ENCODE measurements at regions not wholly inside any gene's neighbourhood (a gene's known extent, or its start where the extent isn't known, plus 50 kb on each side); places are given as distances from the start of the nearest gene placed in this dataset.

DNA sequence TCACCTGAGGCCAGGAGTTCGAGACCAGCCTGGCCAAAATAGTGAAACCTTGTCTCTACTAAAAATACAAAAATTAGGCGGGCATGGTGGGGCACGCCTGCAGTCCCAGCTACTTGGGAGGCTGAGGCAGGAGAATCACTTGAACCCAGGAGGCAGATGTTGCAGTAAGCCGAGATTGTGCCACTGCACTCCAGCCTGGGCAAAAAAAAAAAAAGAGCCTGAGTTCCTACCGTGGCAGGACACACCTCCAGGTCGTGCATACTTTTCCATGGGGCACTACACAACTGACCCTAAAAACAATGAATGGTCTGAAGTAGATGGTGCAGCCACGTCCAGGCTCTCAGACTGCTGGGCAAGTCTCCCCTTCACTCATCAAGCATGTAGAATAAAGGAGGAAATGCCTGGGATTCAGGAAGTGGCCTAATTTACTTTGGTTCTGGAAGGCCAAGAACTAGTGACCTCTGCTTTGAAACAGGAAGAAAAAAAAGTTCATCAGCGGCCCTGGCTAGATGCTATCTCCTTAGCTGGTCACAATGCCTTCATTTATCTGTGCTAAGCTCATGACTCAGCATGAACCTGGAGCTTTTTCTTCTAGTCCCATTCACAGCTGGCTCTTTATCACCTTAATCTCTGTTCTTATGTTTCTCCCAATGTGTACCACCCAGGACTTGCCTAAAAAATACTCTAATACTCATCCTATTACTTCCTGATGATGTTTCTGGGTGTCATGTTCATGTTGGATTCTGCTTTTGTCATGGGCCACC lies 55.8 kb upstream of the OR6J1 start:
- no peak overlapping the region for H3K27ac ChIP-seq
- WGBS = 68% methylated on average over 8 of the region's 8 CpGs
- peaks cover 3% of the 10 kb centered on the region for H3K27me3 ChIP-seq
- no peak overlapping the region for H3K4me3 ChIP-seq
- TF ChIP-seq, protein P1, sequence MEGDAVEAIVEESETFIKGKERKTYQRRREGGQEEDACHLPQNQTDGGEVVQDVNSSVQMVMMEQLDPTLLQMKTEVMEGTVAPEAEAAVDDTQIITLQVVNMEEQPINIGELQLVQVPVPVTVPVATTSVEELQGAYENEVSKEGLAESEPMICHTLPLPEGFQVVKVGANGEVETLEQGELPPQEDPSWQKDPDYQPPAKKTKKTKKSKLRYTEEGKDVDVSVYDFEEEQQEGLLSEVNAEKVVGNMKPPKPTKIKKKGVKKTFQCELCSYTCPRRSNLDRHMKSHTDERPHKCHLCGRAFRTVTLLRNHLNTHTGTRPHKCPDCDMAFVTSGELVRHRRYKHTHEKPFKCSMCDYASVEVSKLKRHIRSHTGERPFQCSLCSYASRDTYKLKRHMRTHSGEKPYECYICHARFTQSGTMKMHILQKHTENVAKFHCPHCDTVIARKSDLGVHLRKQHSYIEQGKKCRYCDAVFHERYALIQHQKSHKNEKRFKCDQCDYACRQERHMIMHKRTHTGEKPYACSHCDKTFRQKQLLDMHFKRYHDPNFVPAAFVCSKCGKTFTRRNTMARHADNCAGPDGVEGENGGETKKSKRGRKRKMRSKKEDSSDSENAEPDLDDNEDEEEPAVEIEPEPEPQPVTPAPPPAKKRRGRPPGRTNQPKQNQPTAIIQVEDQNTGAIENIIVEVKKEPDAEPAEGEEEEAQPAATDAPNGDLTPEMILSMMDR (IDR thresholded peaks at IDR 0.05) = no peak
- TF ChIP-seq POLR2AphosphoS5 (IDR thresholded peaks at IDR 0.05) (no peak), EP300 (IDR thresholded peaks at IDR 0.05) (no peak), POLR2A (IDR thresholded peaks at IDR 0.05) (no peak)
- no peaks in the 10 kb centered on the region for H3K4me1 ChIP-seq
- no peaks in the 10 kb centered on the region for H3K36me3 ChIP-seq
- H3K9me3 ChIP-seq = no peaks in the 10 kb centered on the region
- DNase-seq (ENCODE audit: low spot score in 2 of 2) = no peak

DNA sequence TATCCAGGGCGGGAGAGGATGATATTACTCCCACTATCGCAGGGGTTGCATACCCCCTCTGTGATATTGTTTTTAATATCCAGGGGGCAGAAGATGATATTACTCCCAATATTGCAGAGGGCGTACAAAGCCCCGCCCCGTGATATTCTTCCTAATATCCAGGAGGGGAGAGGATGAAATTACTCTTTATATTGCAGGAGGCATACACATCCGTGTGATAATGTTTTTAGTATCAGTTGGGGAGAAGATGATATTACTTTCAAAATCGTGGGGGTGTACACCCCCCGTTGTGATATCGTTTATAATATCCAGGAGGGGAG lies 52.9 kb upstream of the OXA1L start:
- Histone ChIP-seq H3K36me3 (no peaks in the 10 kb centered on the region), H3K4me3 (peak overlapping the region; percentile 42), H3K27ac (no peak overlapping the region), H3K4me1 (peaks cover 6% of the 10 kb centered on the region), H3K9me3 (no peaks in the 10 kb centered on the region), H3K27me3 (peaks cover 15% of the 10 kb centered on the region)
- WGBS = 77% methylated on average over 9 of the region's 9 CpGs
- no peak for DNase-seq (ENCODE audit: low spot score in 2 of 2)
- TF ChIP-seq POLR2AphosphoS5 (IDR thresholded peaks at IDR 0.05) (no peak), POLR2A (IDR thresholded peaks at IDR 0.05) (no peak), EP300 (IDR thresholded peaks at IDR 0.05) (no peak)
- TF ChIP-seq, protein P1 (IDR thresholded peaks at IDR 0.05) = no peak

DNA sequence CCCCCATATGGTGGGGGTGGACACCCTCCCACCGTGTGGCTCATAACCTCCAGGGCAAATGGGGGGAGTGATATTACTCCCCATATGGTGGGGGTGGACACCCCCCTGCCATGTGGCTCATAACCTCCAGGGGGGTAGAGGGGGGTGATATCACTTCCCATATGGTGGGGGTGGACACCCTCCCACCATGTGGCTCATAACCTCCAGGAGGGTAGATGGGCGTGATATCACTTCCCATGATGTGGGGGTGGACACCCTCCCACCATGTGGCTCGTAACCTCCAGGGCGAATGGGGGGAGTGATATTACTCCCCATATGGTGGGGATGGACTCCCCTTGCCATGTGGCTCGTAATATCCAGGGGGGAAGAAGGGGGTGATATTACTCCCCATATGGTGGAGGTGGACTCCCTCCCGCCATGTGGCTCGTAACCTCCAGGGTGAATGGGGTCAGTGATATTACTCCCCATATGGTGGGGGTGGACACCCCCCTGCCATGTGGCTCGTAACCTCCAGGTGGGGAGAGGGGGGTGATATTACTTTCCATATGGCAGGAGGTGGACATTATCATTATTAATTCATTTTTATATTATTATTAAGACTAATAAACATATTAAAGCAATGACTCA lies 51.2 kb upstream of the OXA1L start:
- H3K4me1 ChIP-seq = peaks cover 6% of the 10 kb centered on the region
- H3K4me3 ChIP-seq = no peak overlapping the region
- 63% methylated on average over 7 of the region's 8 CpGs for WGBS
- TF ChIP-seq POLR2AphosphoS5 (IDR thresholded peaks at IDR 0.05) = no peak
- TF ChIP-seq, protein P1 (IDR thresholded peaks at IDR 0.05) = no peak
- no peak for TF ChIP-seq EP300 (IDR thresholded peaks at IDR 0.05)
- TF ChIP-seq POLR2A (IDR thresholded peaks at IDR 0.05) = no peak
- peaks cover 11% of the 10 kb centered on the region for H3K27me3 ChIP-seq
- no peak overlapping the region for H3K27ac ChIP-seq
- no peaks in the 10 kb centered on the region for H3K9me3 ChIP-seq
- H3K36me3 ChIP-seq = no peaks in the 10 kb centered on the region
- DNase-seq (ENCODE audit: low spot score in 2 of 2) = no peak

DNA sequence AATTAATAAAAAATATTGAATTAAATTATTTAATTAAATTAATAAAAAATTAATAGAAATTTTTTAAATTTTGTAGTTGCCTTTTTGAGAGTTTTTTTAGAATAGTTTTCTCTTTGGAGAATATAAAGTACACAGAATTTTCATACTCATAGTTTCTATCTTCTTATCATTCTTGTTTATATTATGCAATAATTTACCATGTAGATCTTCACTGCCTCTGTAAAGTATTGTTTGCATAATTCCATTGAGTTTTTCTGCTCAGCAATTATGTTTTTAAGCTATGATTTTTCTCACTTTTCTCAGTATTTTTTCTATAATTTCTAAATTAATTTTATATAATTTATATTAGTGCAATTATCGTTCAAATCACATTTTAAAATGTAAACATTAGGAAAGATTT lies 50.6 kb upstream of the OXA1L start:
- Histone ChIP-seq H3K4me1 (peaks cover 6% of the 10 kb centered on the region), H3K27ac (no peak overlapping the region), H3K27me3 (peaks cover 5% of the 10 kb centered on the region), H3K9me3 (no peaks in the 10 kb centered on the region), H3K4me3 (no peak overlapping the region), H3K36me3 (no peaks in the 10 kb centered on the region)
- no peak for DNase-seq (ENCODE audit: low spot score in 2 of 2)
- whole genome bisulfite sequencing = 84% methylated on average over 1 of the region's 1 CpG
- TF ChIP-seq POLR2AphosphoS5 (IDR thresholded peaks at IDR 0.05) (no peak), POLR2A (IDR thresholded peaks at IDR 0.05) (no peak), EP300 (IDR thresholded peaks at IDR 0.05) (no peak)
- TF ChIP-seq, protein P1 (IDR thresholded peaks at IDR 0.05) = no peak
